SU-DHL-6 (cell line): ENCODE measurements at regions not wholly inside any gene's neighbourhood (a gene's known extent, or its start where the extent isn't known, plus 50 kb on each side); places are given as distances from the start of the nearest gene placed in this dataset.

Experiments
- H2AFZ ChIP-seq: fragments of 200-600 bp; sonication (generic); 2 replicates; pipeline ENCODE4 v1.6.1; 2014; ENCODE audit warnings: low read depth, mild to moderate bottlenecking, moderate library complexity, mixed read lengths, antibody characterized with exemption, low read length; ENCODE audit not compliant: severe bottlenecking
- H3F3A ChIP-seq: fragments of 200-600 bp; shearing (Covaris generic); 2 replicates; pipeline ENCODE4 v1.6.0; 2016; ENCODE audit warnings: antibody characterized with exemption, mild to moderate bottlenecking; ENCODE audit not compliant: insufficient read depth
- H3K27ac ChIP-seq: fragments of 200-600 bp; sonication (generic); 2 replicates; pipeline ENCODE4 v1.5.1; 2016; ENCODE audit warnings: low read depth, mild to moderate bottlenecking, low read length, moderate library complexity, mixed read lengths
- H3K27me3 ChIP-seq: fragments of 200-600 bp; sonication (generic), shearing (Covaris generic); 2 replicates; pipeline ENCODE4 v1.6.0; 2014; ENCODE audit warnings: mild to moderate bottlenecking, low read length
- H3K36me3 ChIP-seq: fragments of 200-600 bp; sonication (generic); 2 replicates; pipeline ENCODE4 v1.6.1; 2014; ENCODE audit warnings: mild to moderate bottlenecking, low read length, mixed read lengths
- H3K4me2 ChIP-seq: fragments of 300-600, 200-600 bp; shearing (Covaris generic), sonication (generic); 2 replicates; pipeline ENCODE4 v1.6.0; 2014; ENCODE audit warnings: low read length, low read depth, mild to moderate bottlenecking; ENCODE audit not compliant: poor library complexity, severe bottlenecking
- H3K4me3 ChIP-seq: fragments of 200-600 bp; sonication (generic); 2 replicates; pipeline ENCODE4 v1.5.1; 2014; ENCODE audit warnings: antibody characterized with exemption, low read length, mild to moderate bottlenecking, mixed read lengths; ENCODE audit not compliant: insufficient read depth, poor library complexity, severe bottlenecking
- H3K79me2 ChIP-seq: fragments of 200-600 bp; sonication (generic); 2 replicates; pipeline ENCODE4 v1.6.1; 2014; ENCODE audit warnings: mild to moderate bottlenecking, low read length, moderate library complexity; ENCODE audit not compliant: insufficient read depth
- H3K9ac ChIP-seq: fragments of 200-600 bp; sonication (generic); 2 replicates; pipeline ENCODE4 v1.7.0; 2014; ENCODE audit warnings: mild to moderate bottlenecking, low read length
- H3K9me2 ChIP-seq: fragments of 200-600 bp; sonication (generic); replicated peaks from 2 replicates; pipeline ENCODE4 v1.6.1; 2014; ENCODE audit warnings: low read length; ENCODE audit not compliant: insufficient read depth
- H3K9me3 ChIP-seq: fragments of 200-600 bp; sonication (generic); 2 replicates; pipeline ENCODE4 v1.6.1; 2014; ENCODE audit warnings: low read length, mixed read lengths; ENCODE audit not compliant: insufficient read depth
- H4K20me1 ChIP-seq: fragments of 200-600 bp; sonication (generic); 2 replicates; pipeline ENCODE4 v1.6.1; 2014; ENCODE audit warnings: low read depth, mild to moderate bottlenecking, antibody characterized with exemption, low read length, moderate library complexity, mixed read lengths
- CTCF ChIP-seq: fragments of 200-600 bp; sonication (generic); IDR thresholded peaks from one replicate; pipeline ENCODE4 v1.5.1; 2017; ENCODE audit warnings: antibody characterized with exemption, mild to moderate bottlenecking, low read length, moderate library complexity; ENCODE audit not compliant: insufficient read depth, poor library complexity, severe bottlenecking
- EZH2phosphoT487 ChIP-seq: fragments of 200-600 bp; sonication (generic), shearing (Covaris generic); conservative IDR thresholded peaks from 2 replicates; pipeline ENCODE4 v1.6.1; 2018; ENCODE audit warnings: mild to moderate bottlenecking, antibody characterized with exemption, low read length, moderate library complexity, mixed read lengths

- no peaks in the 10 kb centered on the region for H4K20me1 ChIP-seq
- no peaks in the 10 kb centered on the region for H3F3A ChIP-seq
- no peaks in the 10 kb centered on the region for H3K9me3 ChIP-seq
- H2AFZ ChIP-seq: no peak overlapping the region
- H3K4me2 ChIP-seq: no peak overlapping the region
- H3K27me3 ChIP-seq: no peaks in the 10 kb centered on the region
- no peak overlapping the region for H3K27ac ChIP-seq
- no peak overlapping the region for H3K9ac ChIP-seq
- no peak overlapping the region for H3K4me3 ChIP-seq
- TF ChIP-seq CTCF (no peak), EZH2phosphoT487 (no peak)
- no peaks in the 10 kb centered on the region for H3K79me2 ChIP-seq
- H3K9me2 ChIP-seq: no peaks in the 10 kb centered on the region; the same call in 1 of the 2 replicates
- H3K36me3 ChIP-seq: no peaks in the 10 kb centered on the region
These were observed 268.6 kb downstream of the DTHD1 start for GRCh38 chr4:36549992-36550391.

GRCh38 chr4:36551697-36552214 is 270.3 kb downstream of the DTHD1 start:
- H3K4me2 ChIP-seq: no peak overlapping the region
- TF ChIP-seq CTCF (no peak), EZH2phosphoT487 (no peak)
- H3K9me3 ChIP-seq: no peaks in the 10 kb centered on the region
- no peaks in the 10 kb centered on the region for H3F3A ChIP-seq
- no peak overlapping the region for H2AFZ ChIP-seq
- no peaks in the 10 kb centered on the region for H3K79me2 ChIP-seq
- no peaks in the 10 kb centered on the region for H4K20me1 ChIP-seq
- no peaks in the 10 kb centered on the region for H3K36me3 ChIP-seq
- H3K9ac ChIP-seq: no peak overlapping the region
- no peaks in the 10 kb centered on the region for H3K27me3 ChIP-seq
- H3K9me2 ChIP-seq: no peaks in the 10 kb centered on the region; the same call in 1 of the 2 replicates
- no peak overlapping the region for H3K27ac ChIP-seq
- no peak overlapping the region for H3K4me3 ChIP-seq

GRCh38 chr4:36553029-36553428 is 271.6 kb downstream of the DTHD1 start:
- H3F3A ChIP-seq: no peaks in the 10 kb centered on the region
- H3K9me2 ChIP-seq: no peaks in the 10 kb centered on the region; the same call in 1 of the 2 replicates

More at GRCh38 chr4:36553029-36553428, 271.6 kb downstream of the DTHD1 start:
- no peak overlapping the region for H2AFZ ChIP-seq
- H3K9ac ChIP-seq: no peak overlapping the region
- no peak overlapping the region for H3K4me2 ChIP-seq
- no peaks in the 10 kb centered on the region for H4K20me1 ChIP-seq
- H3K9me3 ChIP-seq: no peaks in the 10 kb centered on the region
- no peaks in the 10 kb centered on the region for H3K79me2 ChIP-seq
- no peak overlapping the region for H3K4me3 ChIP-seq
- H3K36me3 ChIP-seq: no peaks in the 10 kb centered on the region
- H3K27me3 ChIP-seq: no peaks in the 10 kb centered on the region
- no peak overlapping the region for H3K27ac ChIP-seq
- no peak for TF ChIP-seq CTCF
